ENCODE measurements at regions not wholly inside any gene's neighbourhood (a gene's known extent, or its start where the extent isn't known, plus 50 kb on each side); places are given as distances from the start of the nearest gene placed in this dataset.

DNA sequence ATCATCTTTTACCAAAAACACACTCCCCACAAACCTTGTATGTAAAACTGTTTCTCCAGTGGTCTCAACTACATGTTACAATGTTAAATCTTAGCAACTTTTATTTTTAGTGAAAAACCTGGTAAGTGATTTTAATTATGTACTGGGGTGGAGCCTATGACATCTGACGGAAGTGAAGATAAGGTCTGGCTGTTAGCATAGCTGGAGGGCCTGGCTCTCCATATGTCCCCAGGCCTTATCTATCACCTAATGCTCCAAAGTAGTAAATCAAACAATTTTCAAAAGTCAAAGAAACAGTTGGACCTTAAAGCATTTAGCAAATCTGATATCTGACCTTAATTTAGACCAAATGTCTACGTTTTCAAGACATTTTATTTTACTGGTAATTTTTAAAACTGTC is 173.6 kb upstream of the SMAD3 start:
- in situ Hi-C loops (cut with MboI; ENCODE audit: low pct_ligation_motif_present in 1 of 4, low pct_unique_long_range_greater_than_20kb in 1 of 4, low sequenced_read_pairs in 3 of 4): no loop called here
- H3K27me3 ChIP-seq: no peaks in the 10 kb centered on the region
- H3K9me3 ChIP-seq: peaks cover 0 to 7% of the 10 kb centered on the region in 2 donors
- TF ChIP-seq POLR2AphosphoS5 (IDR thresholded peaks at IDR 0.05) (no peak), POLR2A (IDR thresholded peaks at IDR 0.05) (no peak)
- DNase-seq: no peak
- intact Hi-C loops (cut with DNase I; ENCODE audit: low total_unique reads): no loop called here
- H3K4me1 ChIP-seq: no peaks in the 10 kb centered on the region
- H3K27ac ChIP-seq: no peak overlapping the region
- WGBS, 2 donors (ENCODE audit: low coverage in 1 of 2): 30 to 50% methylated on average over 2 of the region's 2 CpGs
- no peak overlapping the region for H3K4me3 ChIP-seq
- H3K36me3 ChIP-seq: no peaks in the 10 kb centered on the region

- 70 to 84% methylated on average over 4 of the region's 4 CpGs for WGBS, 2 donors (ENCODE audit: low coverage in 1 of 2)
- DNase-seq: no peak
- Histone ChIP-seq H3K36me3 (no peaks in the 10 kb centered on the region), H3K4me3 (no peak overlapping the region), H3K27ac (no peak overlapping the region), H3K9me3 (peaks cover 0 to 7% of the 10 kb centered on the region in 2 donors), H3K4me1 (no peaks in the 10 kb centered on the region), H3K27me3 (no peaks in the 10 kb centered on the region)
- intact Hi-C loops (cut with DNase I; ENCODE audit: low total_unique reads) (no loop called here), in situ Hi-C loops (cut with MboI; ENCODE audit: low pct_ligation_motif_present in 1 of 4, low pct_unique_long_range_greater_than_20kb in 1 of 4, low sequenced_read_pairs in 3 of 4) (no loop called here)
- TF ChIP-seq EP300 (IDR thresholded peaks at IDR 0.05; ENCODE audit: low read depth) (no peak), POLR2AphosphoS5 (IDR thresholded peaks at IDR 0.05) (no peak), POLR2A (IDR thresholded peaks at IDR 0.05) (no peak), CTCF (IDR thresholded peaks at IDR 0.05) (no peak)
Observed at GRCh38 chr15:66893294-66893693, 172.1 kb upstream of the SMAD3 start.

DNA sequence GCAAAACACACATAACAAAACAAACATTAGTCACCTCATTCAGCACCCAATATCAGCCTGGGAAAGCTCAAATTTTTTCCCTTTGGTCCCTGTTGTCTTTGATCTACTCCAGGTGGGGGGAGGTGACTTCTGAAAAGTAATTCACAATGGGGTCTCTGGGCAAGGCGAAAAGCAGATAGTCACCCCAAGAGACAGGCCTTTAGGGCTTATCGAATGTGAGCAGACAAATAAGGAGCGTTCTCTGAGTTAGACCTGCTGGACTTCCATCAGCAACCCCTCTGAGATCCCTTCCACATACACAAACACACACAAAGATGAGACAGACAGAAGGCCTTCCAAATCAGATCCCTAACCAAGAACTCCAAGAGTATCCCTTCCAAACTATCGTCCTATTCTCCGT is 171.0 kb upstream of the SMAD3 start:
- intact Hi-C loops (cut with DNase I; ENCODE audit: low total_unique reads): no loop called here
- H3K9me3 ChIP-seq: peaks cover 0 to 5% of the 10 kb centered on the region in 2 donors
- in situ Hi-C loops (cut with MboI; ENCODE audit: low pct_ligation_motif_present in 1 of 4, low pct_unique_long_range_greater_than_20kb in 1 of 4, low sequenced_read_pairs in 3 of 4): no loop called here
- no peak for TF ChIP-seq POLR2AphosphoS5 (IDR thresholded peaks at IDR 0.05)
- no peak for TF ChIP-seq POLR2A (IDR thresholded peaks at IDR 0.05)
- no peak for TF ChIP-seq EP300 (IDR thresholded peaks at IDR 0.05; ENCODE audit: low read depth)
- no peaks in the 10 kb centered on the region for H3K4me1 ChIP-seq
- WGBS, 2 donors (ENCODE audit: low coverage in 1 of 2): 96% methylated on average over 5 of the region's 5 CpGs; no CpG with 5 or more reads in 1 of the 2 donors
- H3K4me3 ChIP-seq: no peak overlapping the region
- H3K27me3 ChIP-seq: no peaks in the 10 kb centered on the region
- DNase-seq: no peak
- H3K36me3 ChIP-seq: no peaks in the 10 kb centered on the region
- H3K27ac ChIP-seq: no peak overlapping the region

GRCh38 chr15:66894986-66895780 is 170.2 kb upstream of the SMAD3 start:
- intact Hi-C loops (cut with DNase I; ENCODE audit: low total_unique reads) (no loop called here), in situ Hi-C loops (cut with MboI; ENCODE audit: low pct_ligation_motif_present in 1 of 4, low pct_unique_long_range_greater_than_20kb in 1 of 4, low sequenced_read_pairs in 3 of 4) (no loop called here)
- H3K27ac ChIP-seq: no peak overlapping the region
- no peaks in the 10 kb centered on the region for H3K36me3 ChIP-seq
- WGBS, 2 donors (ENCODE audit: low coverage in 1 of 2): 14 to 71% methylated on average over 1 to 4 of the region's 4 CpGs
- H3K9me3 ChIP-seq: no peaks in the 10 kb centered on the region
- H3K4me3 ChIP-seq: no peak overlapping the region
- H3K27me3 ChIP-seq: no peaks in the 10 kb centered on the region
- no peaks in the 10 kb centered on the region for H3K4me1 ChIP-seq
- DNase-seq: no peak
- TF ChIP-seq POLR2A (IDR thresholded peaks at IDR 0.05): no peak
- no peak for TF ChIP-seq EP300 (IDR thresholded peaks at IDR 0.05; ENCODE audit: low read depth)
- TF ChIP-seq POLR2AphosphoS5 (IDR thresholded peaks at IDR 0.05): no peak
- TF ChIP-seq CTCF (IDR thresholded peaks at IDR 0.05): no peak

DNA sequence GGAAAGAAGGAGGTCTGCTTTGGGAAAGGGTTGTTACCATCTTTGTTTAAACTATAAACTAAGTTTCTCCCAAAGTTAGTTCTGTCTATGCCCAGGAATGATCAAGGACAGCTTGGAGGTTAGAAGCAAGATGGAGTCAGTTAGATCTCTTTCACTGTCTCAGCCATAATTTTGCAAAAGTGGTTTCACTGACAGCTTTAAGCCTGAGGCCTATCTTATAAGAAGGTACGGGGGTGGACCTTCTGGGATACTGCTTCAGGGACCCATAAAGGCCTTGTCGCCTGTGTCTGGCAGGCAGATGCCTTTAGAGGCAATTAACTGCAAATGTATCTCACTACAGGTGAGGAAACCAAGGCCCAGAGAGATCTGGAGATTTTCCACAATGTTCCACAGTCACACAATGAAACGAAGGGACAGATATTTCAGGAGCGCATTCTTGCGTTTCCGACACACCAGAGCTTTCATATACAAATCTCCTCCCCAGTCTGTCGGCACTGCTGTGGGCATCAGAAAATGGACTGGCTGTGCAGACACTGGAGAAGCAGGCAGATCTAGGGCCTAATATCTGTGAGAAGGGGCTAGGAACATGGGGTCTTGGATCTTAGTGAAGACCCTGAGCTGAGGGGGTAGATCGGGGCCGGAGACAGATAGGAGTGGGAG is 169.5 kb upstream of the SMAD3 start:
- in situ Hi-C loops (cut with MboI; ENCODE audit: low pct_ligation_motif_present in 1 of 4, low pct_unique_long_range_greater_than_20kb in 1 of 4, low sequenced_read_pairs in 3 of 4): no loop called here
- Histone ChIP-seq H3K9me3 (no peaks in the 10 kb centered on the region), H3K27me3 (no peaks in the 10 kb centered on the region), H3K4me3 (no peak overlapping the region), H3K27ac (no peak overlapping the region), H3K36me3 (no peaks in the 10 kb centered on the region), H3K4me1 (no peaks in the 10 kb centered on the region)
- intact Hi-C loops (cut with DNase I; ENCODE audit: low total_unique reads): no loop called here
- WGBS, 2 donors (ENCODE audit: low coverage in 1 of 2): 88 to 95% methylated on average over 5 to 9 of the region's 9 CpGs
- no peak for DNase-seq
- no peak for TF ChIP-seq CTCF (IDR thresholded peaks at IDR 0.05)

All from transverse colon (tissue), 4 donors.